C4-2B (cell line): ENCODE measurements at regions not wholly inside any gene's neighbourhood (a gene's known extent, or its start where the extent isn't known, plus 50 kb on each side); places are given as distances from the start of the nearest gene placed in this dataset.

Source experiments
- CTCF ChIP-seq: fragments of 450-650 bp; conservative IDR thresholded peaks from 2 replicates; pipeline ENCODE4 v1.5.1; 2017; ENCODE audit warnings: mild to moderate bottlenecking
- ZFX ChIP-seq: fragments of 450-650 bp; IDR thresholded peaks from 2 replicates; pipeline ENCODE4 v1.6.1; 2017

GRCh38 chr5:82894716-82895115 is 182.5 kb downstream of the TMEM167A start:
- TF ChIP-seq CTCF (no peak), ZFX (no peak)
